ENCODE measurements at regions not wholly inside any gene's neighbourhood (a gene's known extent, or its start where the extent isn't known, plus 50 kb on each side); places are given as distances from the start of the nearest gene placed in this dataset.
"Not testable (repeated sequence)": the region's sequence is repeated elsewhere in the genome, so short reads cannot be mapped to it uniquely, and the experiment has no call there.

DNA sequence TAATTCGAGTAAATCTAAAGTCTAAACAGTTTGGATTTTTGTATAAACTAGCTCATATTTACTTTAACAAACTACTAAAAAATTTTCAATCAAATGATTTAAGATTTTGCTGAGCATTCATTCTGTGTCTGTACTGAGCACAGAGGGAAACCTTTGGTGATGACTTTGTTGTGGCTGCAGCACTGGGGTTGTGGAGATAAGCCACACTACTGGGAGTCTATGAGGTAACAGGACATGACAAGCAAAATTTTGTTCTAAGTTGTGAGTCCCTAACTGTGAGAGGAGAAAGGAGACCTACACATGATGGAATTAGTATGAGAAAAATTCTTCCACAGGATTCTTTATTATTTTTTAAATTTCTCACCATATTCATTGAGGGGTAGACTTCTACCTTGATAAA is 933.7 kb upstream of the LRATD1 start:
- Histone ChIP-seq H3K36me3 (no peaks in the 10 kb centered on the region), H3K27ac (no peak overlapping the region), H3K27me3 (no peaks in the 10 kb centered on the region), H3K4me3 (no peak overlapping the region), H3K4me1 (no peaks in the 10 kb centered on the region), H3K9me3 (no peaks in the 10 kb centered on the region)
- no peak for DNase-seq (ENCODE audit: low spot score in 2 of 2)
- TF ChIP-seq, protein P1, sequence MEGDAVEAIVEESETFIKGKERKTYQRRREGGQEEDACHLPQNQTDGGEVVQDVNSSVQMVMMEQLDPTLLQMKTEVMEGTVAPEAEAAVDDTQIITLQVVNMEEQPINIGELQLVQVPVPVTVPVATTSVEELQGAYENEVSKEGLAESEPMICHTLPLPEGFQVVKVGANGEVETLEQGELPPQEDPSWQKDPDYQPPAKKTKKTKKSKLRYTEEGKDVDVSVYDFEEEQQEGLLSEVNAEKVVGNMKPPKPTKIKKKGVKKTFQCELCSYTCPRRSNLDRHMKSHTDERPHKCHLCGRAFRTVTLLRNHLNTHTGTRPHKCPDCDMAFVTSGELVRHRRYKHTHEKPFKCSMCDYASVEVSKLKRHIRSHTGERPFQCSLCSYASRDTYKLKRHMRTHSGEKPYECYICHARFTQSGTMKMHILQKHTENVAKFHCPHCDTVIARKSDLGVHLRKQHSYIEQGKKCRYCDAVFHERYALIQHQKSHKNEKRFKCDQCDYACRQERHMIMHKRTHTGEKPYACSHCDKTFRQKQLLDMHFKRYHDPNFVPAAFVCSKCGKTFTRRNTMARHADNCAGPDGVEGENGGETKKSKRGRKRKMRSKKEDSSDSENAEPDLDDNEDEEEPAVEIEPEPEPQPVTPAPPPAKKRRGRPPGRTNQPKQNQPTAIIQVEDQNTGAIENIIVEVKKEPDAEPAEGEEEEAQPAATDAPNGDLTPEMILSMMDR (IDR thresholded peaks at IDR 0.05), result no peak
- intact Hi-C loops (cut with DNase I), result no loop called here

DNA sequence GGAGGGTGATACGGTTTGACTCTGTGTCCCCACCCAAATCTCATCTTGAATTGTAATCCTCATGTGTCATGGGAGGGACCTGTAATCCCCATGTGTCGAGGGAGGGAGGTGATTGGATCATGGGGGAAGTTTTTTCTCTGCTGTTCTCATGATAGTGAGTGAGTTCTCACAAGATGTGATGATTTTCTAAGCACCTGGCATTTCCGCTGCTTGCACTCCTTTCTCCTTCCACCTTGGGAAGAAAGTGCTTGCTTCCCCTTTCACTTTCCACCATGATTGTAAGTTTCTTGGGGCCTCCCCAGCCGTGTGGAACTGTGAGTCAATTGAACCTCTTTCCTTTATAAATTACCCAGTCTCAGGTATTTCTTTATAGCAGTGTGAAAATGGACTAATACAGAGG is 932.6 kb upstream of the LRATD1 start:
- DNase-seq (ENCODE audit: low spot score in 2 of 2); H3K4me1 ChIP-seq; H3K27ac ChIP-seq; intact Hi-C loops (cut with DNase I); H3K9me3 ChIP-seq; H3K4me3 ChIP-seq; H3K36me3 ChIP-seq; H3K27me3 ChIP-seq: not testable (repeated sequence)

DNA sequence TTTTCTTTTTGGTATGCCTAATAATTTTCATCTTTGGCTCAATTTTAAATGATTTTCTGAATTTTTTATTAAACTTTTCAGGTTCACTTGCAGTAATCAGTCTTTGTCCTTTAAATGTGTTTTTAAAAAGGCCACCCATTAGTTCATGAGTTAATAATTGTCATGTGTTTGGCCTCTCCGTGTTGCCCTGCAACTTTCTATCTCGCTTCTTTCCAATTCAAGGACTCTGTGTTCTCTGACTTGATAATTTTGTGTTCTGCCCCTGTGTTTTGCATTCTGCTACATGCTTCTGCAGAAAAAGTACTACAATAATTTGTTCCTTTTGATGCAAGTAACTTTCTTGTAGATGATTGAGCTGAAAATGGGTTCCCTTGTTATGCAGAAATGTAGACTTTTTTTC is 921.4 kb upstream of the LRATD1 start:
- intact Hi-C loops (cut with DNase I), result no loop called here
- Histone ChIP-seq H3K9me3 (no peaks in the 10 kb centered on the region), H3K27ac (no peak overlapping the region), H3K4me1 (no peaks in the 10 kb centered on the region), H3K36me3 (no peaks in the 10 kb centered on the region), H3K4me3 (no peak overlapping the region), H3K27me3 (no peaks in the 10 kb centered on the region)
- TF ChIP-seq, protein P1 (IDR thresholded peaks at IDR 0.05), result no peak
- no peak for DNase-seq (ENCODE audit: low spot score in 2 of 2)

DNA sequence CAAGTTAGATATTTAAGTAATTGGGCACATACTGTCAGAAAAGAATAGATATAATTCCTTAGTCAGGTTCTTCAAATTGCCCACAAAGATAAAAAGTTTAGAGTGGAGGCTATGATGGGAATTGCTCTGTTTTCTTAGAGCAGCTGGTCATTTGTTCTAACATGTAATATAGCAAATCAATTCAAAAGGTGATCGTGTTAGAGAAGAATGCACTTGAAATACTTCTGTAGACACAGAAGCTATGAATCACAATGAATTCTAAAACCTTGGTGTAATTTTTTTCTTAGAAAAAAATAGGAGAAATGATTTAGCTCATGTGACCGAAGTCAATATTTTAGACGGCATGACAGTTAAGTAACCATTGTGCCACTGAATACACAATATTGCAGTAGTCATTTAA is 918.1 kb upstream of the LRATD1 start:
- no peak overlapping the region for H3K27ac ChIP-seq
- intact Hi-C loops (cut with DNase I), result no loop called here
- no peaks in the 10 kb centered on the region for H3K36me3 ChIP-seq

DNA sequence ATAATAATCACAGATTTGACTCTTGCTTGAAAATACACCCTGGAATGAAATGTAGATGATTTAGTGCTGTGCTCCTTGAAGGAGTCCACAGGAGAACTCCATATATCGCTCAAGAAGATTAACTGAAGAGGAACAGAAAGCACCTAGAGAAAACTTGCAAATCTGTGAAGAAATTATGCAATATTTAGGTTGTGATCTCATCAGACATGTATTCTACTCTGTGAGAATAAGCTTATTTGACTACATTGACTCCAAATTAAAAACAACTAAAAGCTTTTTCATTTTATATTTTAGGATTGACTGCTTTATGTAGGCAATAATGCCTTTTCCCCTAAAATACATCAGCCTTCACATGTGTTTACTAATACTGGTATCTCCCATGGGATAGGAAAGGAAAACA is 906.6 kb upstream of the LRATD1 start:
- intact Hi-C loops (cut with DNase I), result no loop called here
- H3K4me3 ChIP-seq, result no peak overlapping the region
- TF ChIP-seq, protein P1 (IDR thresholded peaks at IDR 0.05), result no peak
- H3K36me3 ChIP-seq, result no peaks in the 10 kb centered on the region
- H3K27ac ChIP-seq, result no peak overlapping the region
- no peaks in the 10 kb centered on the region for H3K27me3 ChIP-seq
- no peaks in the 10 kb centered on the region for H3K4me1 ChIP-seq
- DNase-seq (ENCODE audit: low spot score in 2 of 2), result no peak
- H3K9me3 ChIP-seq, result no peaks in the 10 kb centered on the region

More for the DNA sequence above, 918.1 kb upstream of the LRATD1 start:
- TF ChIP-seq, protein P1 (IDR thresholded peaks at IDR 0.05), result no peak
- no peaks in the 10 kb centered on the region for H3K4me1 ChIP-seq
- H3K4me3 ChIP-seq, result no peak overlapping the region
- no peaks in the 10 kb centered on the region for H3K27me3 ChIP-seq
- DNase-seq (ENCODE audit: low spot score in 2 of 2), result no peak
- H3K9me3 ChIP-seq, result no peaks in the 10 kb centered on the region

DNA sequence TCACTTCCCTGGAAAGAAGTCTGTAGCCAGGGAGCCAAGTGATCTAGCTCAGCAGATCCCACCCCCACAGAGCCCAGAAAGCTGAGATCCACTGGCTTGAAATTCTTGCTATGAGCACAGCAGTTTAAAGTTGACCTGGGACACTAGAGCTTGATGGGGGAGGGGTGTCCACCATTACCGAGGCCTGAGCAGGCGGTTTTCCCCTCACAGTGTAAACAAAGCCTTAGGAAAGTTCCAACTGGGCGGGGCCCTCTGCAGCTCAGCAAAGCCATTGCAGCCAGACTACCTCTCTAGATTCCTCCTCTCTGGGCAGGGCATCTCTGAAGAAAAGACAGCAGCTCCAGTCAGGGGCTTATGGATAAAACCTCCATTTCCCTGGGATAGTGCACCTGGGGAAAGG is 887.2 kb upstream of the LRATD1 start:
- Histone ChIP-seq H3K27ac (no peak overlapping the region), H3K9me3 (peaks cover 0 to 8% of the 10 kb centered on the region in 2 donors), H3K36me3 (no peaks in the 10 kb centered on the region), H3K27me3 (no peaks in the 10 kb centered on the region), H3K4me3 (no peak overlapping the region), H3K4me1 (no peaks in the 10 kb centered on the region)
- no peak for DNase-seq (ENCODE audit: low spot score in 2 of 2)
- TF ChIP-seq, protein P1 (IDR thresholded peaks at IDR 0.05), result no peak
- intact Hi-C loops (cut with DNase I), result no loop called here
